Gastroesophageal sphincter (tissue), 3 donors: ENCODE measurements at regions not wholly inside any gene's neighbourhood (a gene's known extent, or its start where the extent isn't known, plus 50 kb on each side); places are given as distances from the start of the nearest gene placed in this dataset.

Experiments used
- POLR2A ChIP-seq, 2 donors: fragments of 450-650 bp; IDR thresholded peaks; one replicate each; pipeline ENCODE4 v1.6.1; 2017; ENCODE audit warnings: antibody characterized with exemption in 2 of 2, mild to moderate bottlenecking in 2 of 2, moderate library complexity in 1 of 2
- POLR2AphosphoS5 ChIP-seq: sonication (generic); formaldehyde crosslinking; IDR thresholded peaks from one replicate; pipeline ENCODE4 v1.6.1; 2017; ENCODE audit warnings: antibody characterized with exemption
- TF ChIP-seq, protein P1 (sequence below), 4 experiments: fragments of 200-600 bp in 2 of 4; fragments of 450-650 bp in 2 of 4; sonication (generic) in 1 of 4; IDR thresholded peaks; one replicate each; pipeline ENCODE4 v1.5.1; 2017 to 2019; ENCODE audit warnings: antibody characterized with exemption in 4 of 4, mild to moderate bottlenecking in 2 of 4, moderate library complexity in 2 of 4

- no peak for TF ChIP-seq POLR2A (IDR thresholded peaks at IDR 0.05)
- TF ChIP-seq, protein P1, sequence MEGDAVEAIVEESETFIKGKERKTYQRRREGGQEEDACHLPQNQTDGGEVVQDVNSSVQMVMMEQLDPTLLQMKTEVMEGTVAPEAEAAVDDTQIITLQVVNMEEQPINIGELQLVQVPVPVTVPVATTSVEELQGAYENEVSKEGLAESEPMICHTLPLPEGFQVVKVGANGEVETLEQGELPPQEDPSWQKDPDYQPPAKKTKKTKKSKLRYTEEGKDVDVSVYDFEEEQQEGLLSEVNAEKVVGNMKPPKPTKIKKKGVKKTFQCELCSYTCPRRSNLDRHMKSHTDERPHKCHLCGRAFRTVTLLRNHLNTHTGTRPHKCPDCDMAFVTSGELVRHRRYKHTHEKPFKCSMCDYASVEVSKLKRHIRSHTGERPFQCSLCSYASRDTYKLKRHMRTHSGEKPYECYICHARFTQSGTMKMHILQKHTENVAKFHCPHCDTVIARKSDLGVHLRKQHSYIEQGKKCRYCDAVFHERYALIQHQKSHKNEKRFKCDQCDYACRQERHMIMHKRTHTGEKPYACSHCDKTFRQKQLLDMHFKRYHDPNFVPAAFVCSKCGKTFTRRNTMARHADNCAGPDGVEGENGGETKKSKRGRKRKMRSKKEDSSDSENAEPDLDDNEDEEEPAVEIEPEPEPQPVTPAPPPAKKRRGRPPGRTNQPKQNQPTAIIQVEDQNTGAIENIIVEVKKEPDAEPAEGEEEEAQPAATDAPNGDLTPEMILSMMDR (IDR thresholded peaks at IDR 0.05): no peak
- TF ChIP-seq POLR2AphosphoS5: no peak
Measured at GRCh38 chr12:73321319-73321718, 1049.1 kb downstream of the TRHDE start.
